ENCODE measurements at regions not wholly inside any gene's neighbourhood (a gene's known extent, or its start where the extent isn't known, plus 50 kb on each side); places are given as distances from the start of the nearest gene placed in this dataset.

DNA sequence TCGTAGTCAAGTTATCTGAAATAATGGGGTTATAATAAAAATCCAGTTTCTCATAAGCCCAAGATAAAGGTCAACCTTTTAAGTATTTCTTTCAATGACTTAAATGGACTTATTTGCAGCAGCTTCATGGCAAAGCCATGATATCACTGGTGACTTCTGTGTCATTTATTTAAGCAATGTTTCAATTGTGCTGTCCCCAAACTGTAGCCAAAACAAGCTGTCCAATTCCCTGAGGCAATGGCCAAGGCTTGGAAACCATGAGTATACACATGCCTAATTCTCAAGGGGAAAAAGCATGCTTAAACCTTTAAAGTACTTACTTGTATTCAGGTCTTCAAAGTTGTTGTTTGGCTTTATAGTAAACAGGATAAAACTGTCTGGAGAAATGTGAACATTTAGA, 376.4 kb upstream of the TNC start:
- no peak for TF ChIP-seq GABPA (IDR thresholded peaks at IDR 0.05 in 1 of 2, conservative IDR thresholded peaks at IDR 0.05 in 1 of 2)
- TF ChIP-seq, protein P1, sequence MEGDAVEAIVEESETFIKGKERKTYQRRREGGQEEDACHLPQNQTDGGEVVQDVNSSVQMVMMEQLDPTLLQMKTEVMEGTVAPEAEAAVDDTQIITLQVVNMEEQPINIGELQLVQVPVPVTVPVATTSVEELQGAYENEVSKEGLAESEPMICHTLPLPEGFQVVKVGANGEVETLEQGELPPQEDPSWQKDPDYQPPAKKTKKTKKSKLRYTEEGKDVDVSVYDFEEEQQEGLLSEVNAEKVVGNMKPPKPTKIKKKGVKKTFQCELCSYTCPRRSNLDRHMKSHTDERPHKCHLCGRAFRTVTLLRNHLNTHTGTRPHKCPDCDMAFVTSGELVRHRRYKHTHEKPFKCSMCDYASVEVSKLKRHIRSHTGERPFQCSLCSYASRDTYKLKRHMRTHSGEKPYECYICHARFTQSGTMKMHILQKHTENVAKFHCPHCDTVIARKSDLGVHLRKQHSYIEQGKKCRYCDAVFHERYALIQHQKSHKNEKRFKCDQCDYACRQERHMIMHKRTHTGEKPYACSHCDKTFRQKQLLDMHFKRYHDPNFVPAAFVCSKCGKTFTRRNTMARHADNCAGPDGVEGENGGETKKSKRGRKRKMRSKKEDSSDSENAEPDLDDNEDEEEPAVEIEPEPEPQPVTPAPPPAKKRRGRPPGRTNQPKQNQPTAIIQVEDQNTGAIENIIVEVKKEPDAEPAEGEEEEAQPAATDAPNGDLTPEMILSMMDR (IDR thresholded peaks at IDR 0.05; ENCODE audit: low read depth, low read length, missing input control): no peak
- no peak for TF ChIP-seq JUND (IDR thresholded peaks at IDR 0.05)

Data from liver (tissue), 3 donors.